ENCODE measurements at regions not wholly inside any gene's neighbourhood (a gene's known extent, or its start where the extent isn't known, plus 50 kb on each side); places are given as distances from the start of the nearest gene placed in this dataset.

DNA sequence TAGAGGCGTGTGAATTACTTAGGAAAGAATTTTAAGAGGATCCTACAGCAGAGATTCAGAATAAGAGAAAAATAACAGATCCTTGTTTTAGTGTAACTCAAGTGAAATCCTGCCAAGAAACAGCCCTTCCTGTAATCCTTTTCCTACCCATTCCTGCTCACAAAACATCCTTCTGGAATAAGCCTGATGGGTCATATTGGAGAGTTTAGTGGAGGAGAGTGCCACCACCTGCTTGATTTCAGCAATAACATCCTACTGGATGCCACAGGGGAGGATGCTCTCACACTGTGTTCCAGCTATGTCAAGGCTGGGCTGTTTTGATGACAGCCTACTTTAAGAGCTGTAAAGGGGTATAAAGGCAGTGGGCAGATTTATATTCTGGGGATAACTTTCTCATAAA, 54.8 kb upstream of the CCDC178 start:
- Histone ChIP-seq H3K36me3 (no peaks in the 10 kb centered on the region), H3K27ac (no peak overlapping the region), H3K9me3 (no peaks in the 10 kb centered on the region), H3K4me3 (no peak overlapping the region), H3K4me1 (no peaks in the 10 kb centered on the region), H3K27me3 (no peaks in the 10 kb centered on the region)
- intact Hi-C loops (cut with DNase I) = no loop called here
- peak in 1 of 3 donors; percentile 47 for DNase-seq
- TF ChIP-seq, protein P1, sequence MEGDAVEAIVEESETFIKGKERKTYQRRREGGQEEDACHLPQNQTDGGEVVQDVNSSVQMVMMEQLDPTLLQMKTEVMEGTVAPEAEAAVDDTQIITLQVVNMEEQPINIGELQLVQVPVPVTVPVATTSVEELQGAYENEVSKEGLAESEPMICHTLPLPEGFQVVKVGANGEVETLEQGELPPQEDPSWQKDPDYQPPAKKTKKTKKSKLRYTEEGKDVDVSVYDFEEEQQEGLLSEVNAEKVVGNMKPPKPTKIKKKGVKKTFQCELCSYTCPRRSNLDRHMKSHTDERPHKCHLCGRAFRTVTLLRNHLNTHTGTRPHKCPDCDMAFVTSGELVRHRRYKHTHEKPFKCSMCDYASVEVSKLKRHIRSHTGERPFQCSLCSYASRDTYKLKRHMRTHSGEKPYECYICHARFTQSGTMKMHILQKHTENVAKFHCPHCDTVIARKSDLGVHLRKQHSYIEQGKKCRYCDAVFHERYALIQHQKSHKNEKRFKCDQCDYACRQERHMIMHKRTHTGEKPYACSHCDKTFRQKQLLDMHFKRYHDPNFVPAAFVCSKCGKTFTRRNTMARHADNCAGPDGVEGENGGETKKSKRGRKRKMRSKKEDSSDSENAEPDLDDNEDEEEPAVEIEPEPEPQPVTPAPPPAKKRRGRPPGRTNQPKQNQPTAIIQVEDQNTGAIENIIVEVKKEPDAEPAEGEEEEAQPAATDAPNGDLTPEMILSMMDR (IDR thresholded peaks at IDR 0.05) = peak; percentile 45 to 61 (median 56)
- TF ChIP-seq POLR2A (IDR thresholded peaks at IDR 0.05) = no peak
- 80% methylated on average over 1 of the region's 1 CpG for WGBS (ENCODE audit: insufficient coverage, low coverage, low lambda C conversion rate, missing lambda C conversion rate)
- ATAC-seq = peak; percentile 95 to 99 (median 98)

Data from right lobe of liver (tissue), 6 donors.